ENCODE measurements at regions not wholly inside any gene's neighbourhood (a gene's known extent, or its start where the extent isn't known, plus 50 kb on each side); places are given as distances from the start of the nearest gene placed in this dataset.

GRCh38 chr2:42864641-42865280, 72.4 kb upstream of the HAAO start:
- no peak for DNase-seq

GRCh38 chr2:42864222-42864621, 71.8 kb upstream of the HAAO start:
- no peak for DNase-seq

- DNase-seq = no peak
Observed at GRCh38 chr2:42863751-42864150, 71.4 kb upstream of the HAAO start.

GRCh38 chr2:42863320-42863719, 70.9 kb upstream of the HAAO start:
- DNase-seq = no peak

GRCh38 chr2:42862669-42863185, 70.3 kb upstream of the HAAO start:
- DNase-seq = no peak

GRCh38 chr2:42861321-42861720, 68.9 kb upstream of the HAAO start:
- DNase-seq = no peak

GRCh38 chr2:42860319-42861094, 68.1 kb upstream of the HAAO start:
- DNase-seq = peak in 1 of 2 experiments; percentile 9

GRCh38 chr2:42859791-42860190, 67.4 kb upstream of the HAAO start:
- no peak for DNase-seq

GRCh38 chr2:42859006-42859552, 66.7 kb upstream of the HAAO start:
- peak; percentile 70 for DNase-seq

- no peak for DNase-seq
Observed at GRCh38 chr2:42858140-42859005, 66.0 kb upstream of the HAAO start.

- DNase-seq = no peak
Observed at GRCh38 chr2:42856891-42857632, 64.7 kb upstream of the HAAO start.

GRCh38 chr2:42856106-42856860, 63.9 kb upstream of the HAAO start:
- DNase-seq = no peak

- DNase-seq = no peak
Observed at GRCh38 chr2:42855221-42855970, 63.0 kb upstream of the HAAO start.

GRCh38 chr2:42854207-42854818, 61.9 kb upstream of the HAAO start:
- no peak for DNase-seq

GRCh38 chr2:42853549-42854206, 61.3 kb upstream of the HAAO start:
- DNase-seq = no peak

- DNase-seq = no peak
Observed at GRCh38 chr2:42852798-42853197, 60.4 kb upstream of the HAAO start.

GRCh38 chr2:42851740-42852250, 59.4 kb upstream of the HAAO start:
- no peak for DNase-seq

GRCh38 chr2:42851186-42851585, 58.8 kb upstream of the HAAO start:
- no peak for DNase-seq

GRCh38 chr2:42850016-42850805, 57.8 kb upstream of the HAAO start:
- DNase-seq = no peak
